GM18499 (cell line): ENCODE measurements at regions not wholly inside any gene's neighbourhood (a gene's known extent, or its start where the extent isn't known, plus 50 kb on each side); places are given as distances from the start of the nearest gene placed in this dataset.
"Not testable (repeated sequence)": the region's sequence is repeated elsewhere in the genome, so short reads cannot be mapped to it uniquely, and the experiment has no call there.

Experiments
- ATAC-seq: cut with Tn5 transposase; IDR thresholded peaks from one replicate; pipeline ENCODE4 v1.9.1; 2021; ENCODE audit warnings: moderate number of reproducible peaks; ENCODE audit not compliant: insufficient read depth, unreplicated experiment

DNA sequence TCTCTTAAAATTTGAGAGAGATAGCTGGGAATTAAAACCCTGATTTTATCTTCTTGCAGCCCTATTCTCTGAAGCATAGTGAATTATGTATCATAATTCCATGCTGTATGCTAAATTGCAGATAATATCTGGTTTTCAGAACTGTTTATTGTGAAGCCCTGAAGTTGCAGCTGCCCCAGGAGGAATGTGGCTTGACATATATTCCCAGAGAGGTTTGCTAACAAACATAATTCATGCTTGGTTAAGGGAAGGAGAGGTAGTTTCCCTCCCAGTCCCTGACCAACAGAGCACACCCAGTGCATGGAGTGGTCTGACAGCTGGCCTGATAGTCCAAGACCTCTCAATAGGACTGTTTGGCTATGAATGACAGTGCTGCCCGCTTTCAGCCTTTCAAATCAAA is 500.6 kb upstream of the MIR17HG start:
- no peak for ATAC-seq

DNA sequence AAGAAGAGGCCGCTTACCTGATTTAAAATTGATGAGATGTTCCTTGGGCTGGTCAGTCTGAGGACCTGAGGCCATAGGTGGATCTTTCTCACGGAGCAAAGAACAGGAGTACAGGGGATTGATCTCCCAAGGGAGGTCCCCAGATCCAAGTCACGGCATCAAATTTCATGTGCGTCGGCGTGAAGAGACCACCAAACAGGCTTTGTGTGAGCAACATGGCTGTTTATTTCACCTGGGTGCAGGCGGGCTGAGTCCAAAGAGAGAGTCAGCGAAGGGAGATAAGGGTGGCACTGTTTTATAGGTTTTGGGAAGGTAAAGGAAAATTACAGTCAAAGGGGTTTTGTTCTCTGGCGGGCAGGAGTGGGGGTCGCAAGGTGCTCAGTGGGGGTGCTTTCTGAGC is 493.8 kb upstream of the MIR17HG start:
- ATAC-seq = not testable (repeated sequence)

DNA sequence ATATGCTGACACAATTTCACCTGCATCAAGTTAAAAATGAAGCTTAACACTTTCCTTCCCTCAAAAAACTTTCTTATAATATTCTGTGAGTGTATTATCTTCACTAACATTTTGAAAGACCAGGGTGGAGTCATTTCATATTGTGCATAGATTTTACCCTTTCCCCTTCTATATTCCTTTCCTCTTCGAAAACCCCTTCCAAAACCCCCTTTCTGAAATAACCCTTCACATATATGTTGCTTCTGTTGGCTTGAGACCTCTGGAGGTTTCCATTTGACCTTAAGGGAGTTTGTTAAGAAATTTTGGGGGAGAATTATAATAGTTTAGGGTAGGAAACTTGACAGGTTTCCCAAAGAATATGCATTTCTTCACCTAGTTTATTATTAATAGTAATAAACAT is 489.6 kb upstream of the MIR17HG start:
- ATAC-seq = no peak

DNA sequence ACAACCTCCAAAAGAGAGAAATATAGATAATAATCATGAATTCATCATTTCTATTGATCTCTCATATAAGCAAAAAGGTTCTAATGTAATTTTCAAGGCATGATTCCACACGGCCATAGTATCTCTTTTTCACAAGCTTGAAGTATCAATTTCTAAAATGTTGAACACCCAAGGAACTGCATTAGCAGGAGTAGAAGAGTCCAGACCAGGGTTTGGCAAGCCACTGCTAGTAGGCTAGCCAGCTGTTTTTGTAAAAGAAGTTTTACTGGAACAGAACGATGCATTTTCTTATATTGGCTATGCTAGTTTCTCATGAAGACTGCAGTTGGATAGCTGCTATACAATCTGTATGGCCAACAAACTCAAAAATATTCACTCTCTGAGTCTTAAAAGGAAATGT is 481.5 kb upstream of the MIR17HG start:
- ATAC-seq = no peak

DNA sequence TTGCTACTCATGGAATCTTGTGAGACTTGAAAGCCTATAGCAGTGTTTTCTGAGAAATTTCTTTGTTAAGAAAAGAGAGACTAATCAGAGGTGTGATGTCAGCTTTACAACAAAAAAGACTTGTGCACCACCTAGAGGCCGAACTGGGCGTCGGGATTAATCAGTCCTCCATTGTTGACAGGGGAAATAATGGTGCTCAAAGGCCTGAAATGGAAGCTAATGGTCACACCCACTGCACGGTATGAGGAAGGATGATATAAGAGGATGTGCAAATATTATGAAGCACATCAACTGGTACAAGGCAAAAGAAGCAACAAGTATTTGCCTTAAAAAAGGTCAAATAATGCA is 480.2 kb upstream of the MIR17HG start:
- ATAC-seq = peak; percentile 83

DNA sequence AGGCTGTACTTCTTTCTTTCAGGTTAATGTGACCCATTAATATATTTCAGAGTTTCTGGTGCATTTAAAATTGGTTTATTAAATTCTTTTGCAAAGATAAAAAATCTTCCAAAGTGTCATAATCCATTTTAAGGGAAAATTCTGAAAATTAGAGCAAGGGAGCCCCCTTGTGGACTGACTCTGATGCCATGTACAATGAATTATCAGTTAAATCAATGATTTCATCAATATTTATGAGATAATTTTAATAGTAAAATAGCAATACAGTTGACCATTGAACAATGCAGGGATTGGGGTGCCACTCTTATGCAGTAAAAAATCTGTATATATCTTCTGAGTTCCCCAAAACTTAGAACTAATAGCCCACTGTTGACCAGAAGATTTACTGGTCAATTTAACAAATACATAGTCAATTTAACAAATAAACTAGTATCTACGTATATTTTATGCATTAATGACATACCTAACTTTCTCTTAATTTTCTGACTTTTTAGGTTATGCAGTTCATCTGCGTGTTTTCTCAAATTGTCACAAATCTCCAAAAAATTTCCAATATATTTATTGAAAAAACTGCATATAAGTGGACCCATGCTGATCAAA is 479.1 kb upstream of the MIR17HG start:
- ATAC-seq = no peak

DNA sequence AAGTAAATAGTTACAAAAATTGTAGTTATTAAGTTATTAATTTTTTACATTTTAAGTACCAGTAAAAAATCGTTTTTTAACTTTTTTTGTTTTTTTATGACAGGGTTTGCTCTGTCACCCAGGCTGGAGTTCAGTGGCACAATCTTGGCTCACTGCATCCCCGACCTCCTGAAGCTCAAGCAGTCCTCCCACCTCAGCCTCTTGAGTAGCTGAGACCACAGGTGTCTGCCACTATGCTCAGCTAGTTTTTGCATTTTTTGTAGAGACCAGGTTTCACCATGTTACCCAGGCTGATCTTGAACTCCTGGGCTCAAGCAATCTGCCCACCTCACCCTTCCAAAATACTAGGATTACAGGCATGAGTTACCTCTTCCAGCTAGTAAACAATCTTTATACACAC is 477.9 kb upstream of the MIR17HG start:
- ATAC-seq = no peak

DNA sequence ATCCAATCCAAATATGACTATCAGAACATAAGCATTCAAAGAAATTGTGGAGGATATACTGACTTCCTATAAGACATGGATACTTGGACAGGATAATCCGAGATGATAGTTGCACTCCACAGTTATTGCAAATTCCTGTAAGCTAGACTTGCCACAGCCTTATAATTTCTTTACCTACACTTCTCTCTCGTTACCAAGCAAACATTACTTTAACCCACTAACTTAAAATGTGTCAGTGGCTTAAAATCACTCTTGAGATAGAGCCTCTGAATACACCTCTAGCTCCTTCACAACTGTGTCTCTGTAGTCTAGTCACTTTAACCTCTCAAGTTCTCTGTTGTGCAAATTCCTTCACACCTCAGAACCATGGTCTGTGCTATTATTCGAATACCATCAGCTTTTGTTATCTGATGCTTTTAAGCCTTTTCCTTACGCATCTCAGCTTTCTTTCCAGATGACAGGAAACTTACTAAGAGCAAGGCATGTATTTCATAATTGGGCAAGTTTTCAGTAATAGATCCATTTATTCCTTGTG is 474.9 kb upstream of the MIR17HG start:
- ATAC-seq = no peak

DNA sequence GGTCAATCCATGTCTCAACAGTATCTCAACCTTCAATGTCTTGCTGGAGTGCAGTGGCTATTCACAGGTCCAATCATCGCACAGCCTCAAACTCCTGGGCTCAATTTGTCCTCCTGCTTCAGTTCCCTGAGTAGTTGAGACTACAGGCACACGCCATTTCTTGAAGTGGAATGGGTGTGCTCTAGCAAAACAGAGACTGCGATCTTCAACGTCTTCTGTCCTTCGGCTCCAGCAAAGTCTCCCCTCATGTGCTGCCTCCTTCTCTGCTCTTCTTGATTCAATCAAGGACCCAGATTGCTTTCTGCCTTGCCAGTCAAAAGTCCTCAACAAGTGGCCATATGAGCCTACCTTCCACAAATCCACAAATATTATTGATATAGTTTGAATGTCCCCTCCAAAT is 466.7 kb upstream of the MIR17HG start:
- no peak for ATAC-seq

DNA sequence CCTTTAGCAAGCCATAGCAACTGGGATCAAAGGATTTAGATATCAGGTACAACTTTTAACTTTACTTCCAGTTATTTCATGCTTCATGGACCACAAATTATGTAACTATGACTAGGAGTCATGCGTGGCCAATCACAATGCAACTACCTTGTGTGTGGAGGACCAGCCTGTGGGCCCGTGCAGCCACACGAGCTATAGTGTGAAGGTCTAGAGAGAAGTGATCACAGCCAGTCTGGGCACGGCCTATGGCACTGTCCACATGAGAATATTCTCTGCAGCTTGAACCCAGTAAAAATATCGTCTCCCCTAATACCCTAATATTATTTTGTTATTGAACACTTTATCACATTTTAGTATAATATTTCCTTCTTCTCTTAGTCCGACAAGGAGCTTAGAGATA is 464.9 kb upstream of the MIR17HG start:
- no peak for ATAC-seq

DNA sequence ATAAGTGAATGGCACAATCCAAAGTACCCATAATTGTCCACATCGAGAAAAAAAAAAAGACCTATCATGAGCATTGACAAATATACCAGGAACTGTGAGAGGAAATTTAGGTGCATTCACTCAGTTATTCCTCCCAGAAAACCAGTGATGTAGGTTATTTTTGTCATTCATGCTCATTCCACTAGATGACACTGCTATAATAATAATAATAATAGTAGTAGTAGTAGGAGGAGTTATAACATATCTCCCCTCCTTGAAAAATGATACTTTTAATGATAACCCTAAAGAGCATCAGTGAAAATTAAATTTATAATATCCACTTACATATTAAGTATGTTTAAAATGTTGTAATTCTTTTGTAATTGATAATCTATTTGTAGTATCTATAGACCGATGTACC is 463.9 kb upstream of the MIR17HG start:
- no peak for ATAC-seq

DNA sequence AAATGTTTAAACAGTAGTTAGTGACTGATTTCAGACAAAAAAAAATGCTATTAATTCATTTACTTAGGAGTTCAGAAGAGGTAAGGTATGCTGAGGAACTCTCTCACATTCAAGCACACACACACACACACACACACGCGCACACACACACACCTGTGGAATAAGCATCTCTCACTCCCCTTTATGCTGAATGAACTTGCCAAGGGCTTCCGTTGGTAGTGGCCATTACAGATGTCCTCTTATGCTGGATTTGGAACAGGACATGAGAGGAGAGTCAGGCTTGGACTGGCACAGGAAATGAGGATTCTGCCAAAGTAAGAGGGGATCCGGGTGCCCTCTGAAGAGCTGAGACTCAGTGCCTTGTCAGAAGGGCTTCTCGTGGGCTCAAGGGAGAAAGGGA is 463.4 kb upstream of the MIR17HG start:
- ATAC-seq = no peak

DNA sequence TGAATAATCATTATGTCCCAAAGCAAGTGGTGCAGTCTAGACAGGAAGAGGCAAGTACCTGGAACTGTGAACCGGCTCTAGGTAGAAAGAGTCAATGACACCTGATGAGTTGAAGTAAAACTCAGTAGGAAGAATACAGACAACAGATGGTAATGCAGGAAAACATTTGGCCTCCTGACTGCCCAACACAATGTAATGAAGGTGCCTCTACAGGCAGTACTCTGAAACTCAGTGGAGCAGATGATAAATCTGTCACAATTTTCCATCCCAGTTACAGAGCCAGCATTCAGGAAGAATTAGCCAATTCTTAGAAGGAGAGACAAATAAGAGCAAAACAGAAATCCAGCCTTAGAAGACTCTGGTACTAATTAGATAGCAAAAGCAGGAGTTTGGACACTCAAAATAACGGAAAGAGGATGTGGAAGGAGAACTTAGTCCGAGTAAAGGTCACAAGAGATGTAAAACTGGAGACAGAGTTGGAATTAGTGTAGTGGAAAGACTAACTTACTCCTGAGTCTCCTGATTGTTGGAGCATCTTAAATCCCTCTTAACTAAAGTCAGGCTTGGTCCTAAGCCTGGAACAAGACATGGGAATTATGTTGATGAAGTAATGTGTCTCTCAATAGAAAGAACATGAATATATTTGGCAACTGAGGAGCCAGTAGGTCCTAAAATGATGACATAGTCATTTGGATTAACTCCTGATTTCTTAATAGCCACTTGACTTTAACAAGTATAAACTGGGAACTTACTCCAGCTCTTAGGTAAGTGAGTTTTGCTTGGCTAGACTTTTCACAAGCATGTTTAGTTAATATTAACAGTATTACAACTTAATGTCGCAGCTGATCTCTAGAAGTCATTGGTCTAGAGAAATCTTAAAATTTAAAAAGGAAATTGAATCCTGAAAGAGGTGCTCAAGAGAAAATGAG is 457.3 kb upstream of the MIR17HG start:
- ATAC-seq = no peak

DNA sequence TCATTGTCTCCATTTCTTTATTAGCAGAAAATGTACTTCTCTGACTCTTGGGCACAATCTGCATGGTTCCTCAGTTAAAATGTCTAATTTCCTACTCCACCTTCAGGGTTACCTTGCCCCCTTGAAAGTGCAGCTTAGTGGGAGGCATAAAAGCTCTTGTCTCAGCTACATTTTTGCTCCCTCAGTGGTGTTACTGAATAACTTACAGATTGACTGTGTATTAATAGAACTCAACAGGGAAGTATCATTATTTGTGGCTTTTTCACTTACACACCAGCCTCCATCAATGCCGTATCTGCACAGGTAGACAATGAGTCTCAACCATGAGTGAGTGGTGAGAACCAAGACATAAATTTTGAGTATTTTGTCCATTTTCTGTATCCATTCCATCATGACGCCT is 456.2 kb upstream of the MIR17HG start:
- ATAC-seq = no peak

DNA sequence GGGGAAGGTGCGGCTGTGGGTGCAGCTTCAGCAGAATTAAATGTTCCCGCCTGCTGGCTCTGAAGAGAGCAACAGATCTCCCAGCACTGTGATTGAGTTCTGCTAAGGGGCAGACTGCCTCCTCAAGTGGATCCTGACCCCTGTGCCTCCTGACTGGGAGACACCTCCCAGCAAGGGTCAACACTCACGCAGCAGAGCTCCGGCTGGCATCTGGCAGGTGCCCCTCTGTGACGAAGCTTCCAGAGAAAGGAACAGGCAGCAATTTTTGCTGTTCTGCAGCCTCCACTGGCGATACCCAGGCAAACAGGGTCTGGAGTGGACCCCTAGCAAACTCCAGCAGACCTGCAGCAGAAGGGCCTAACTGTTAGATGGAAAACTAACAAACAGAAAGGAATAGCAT is 454.3 kb upstream of the MIR17HG start:
- not testable (repeated sequence) for ATAC-seq

DNA sequence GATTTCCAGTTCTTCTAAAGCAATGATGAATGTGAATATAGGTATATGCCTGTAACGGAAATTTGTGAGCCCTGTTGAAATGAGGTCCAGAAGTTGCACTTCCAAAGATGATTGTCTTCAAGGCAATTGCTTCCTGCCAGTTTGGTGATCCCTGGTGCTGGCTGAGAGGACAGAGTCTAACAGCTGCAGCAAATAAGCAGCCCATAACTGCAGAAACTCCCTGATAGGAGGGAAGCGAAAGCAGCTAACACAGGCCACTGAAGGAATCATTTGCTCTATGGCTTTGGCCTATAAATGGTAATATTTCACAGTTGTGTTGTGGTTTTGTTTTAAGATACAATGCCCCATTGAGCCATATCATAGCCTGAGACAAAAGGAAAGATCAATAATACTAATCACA is 451.5 kb upstream of the MIR17HG start:
- ATAC-seq = no peak

DNA sequence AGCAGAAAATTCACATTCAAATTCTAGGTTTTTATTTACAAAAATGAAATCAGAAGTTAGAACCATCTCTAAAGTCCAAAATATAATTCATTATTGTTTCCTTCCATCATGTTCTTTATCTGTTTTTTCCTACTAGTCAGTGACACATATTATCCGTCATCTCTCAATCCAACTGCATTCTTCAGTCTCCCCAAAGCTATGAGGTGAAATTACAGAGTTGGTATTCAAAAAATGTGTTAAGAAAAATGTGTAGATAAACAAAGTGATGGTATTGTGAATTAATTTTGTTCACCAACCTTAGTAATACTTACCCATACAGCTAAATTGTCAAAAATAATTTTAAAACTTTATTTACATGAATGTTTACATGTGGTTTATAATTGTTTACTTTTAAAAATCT is 448.7 kb upstream of the MIR17HG start:
- ATAC-seq = no peak

DNA sequence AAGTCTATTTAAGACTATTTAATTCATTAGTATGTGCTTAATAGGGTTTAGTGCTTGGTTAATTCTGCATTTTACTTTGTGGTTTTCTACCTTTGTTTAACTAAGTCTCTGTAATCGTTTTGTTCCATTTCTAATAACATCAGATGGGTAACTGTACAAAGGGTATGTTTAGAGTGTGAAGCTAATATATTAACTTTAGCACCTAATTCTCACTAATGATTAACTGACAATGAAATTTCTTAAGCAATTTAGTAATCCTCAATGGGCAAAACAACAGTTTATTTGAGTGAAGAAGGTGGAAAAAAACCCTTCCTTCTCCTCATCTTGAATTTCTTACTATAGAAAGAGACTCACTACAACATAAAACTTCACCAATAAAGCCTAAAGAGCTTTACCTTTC is 448.1 kb upstream of the MIR17HG start:
- ATAC-seq = no peak

DNA sequence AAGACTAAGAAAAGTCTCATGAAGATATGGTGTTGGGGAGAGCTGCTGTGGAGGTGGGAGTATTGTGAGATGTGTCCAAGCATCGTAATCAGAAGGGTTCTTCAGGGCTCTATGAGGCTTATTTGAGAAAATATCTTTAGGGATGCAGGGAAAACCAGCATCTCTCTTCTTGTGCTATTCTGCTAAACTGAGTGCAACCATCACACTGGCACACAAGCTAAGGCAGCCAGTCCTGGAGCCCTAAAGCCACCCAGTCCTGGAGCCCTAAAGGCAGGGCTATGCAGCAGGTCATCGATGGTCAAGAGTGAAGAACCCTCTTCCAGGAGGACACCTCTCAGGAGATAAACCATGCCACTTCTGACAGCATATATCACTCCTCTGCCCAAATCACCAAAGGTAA is 445.2 kb upstream of the MIR17HG start:
- ATAC-seq = no peak

DNA sequence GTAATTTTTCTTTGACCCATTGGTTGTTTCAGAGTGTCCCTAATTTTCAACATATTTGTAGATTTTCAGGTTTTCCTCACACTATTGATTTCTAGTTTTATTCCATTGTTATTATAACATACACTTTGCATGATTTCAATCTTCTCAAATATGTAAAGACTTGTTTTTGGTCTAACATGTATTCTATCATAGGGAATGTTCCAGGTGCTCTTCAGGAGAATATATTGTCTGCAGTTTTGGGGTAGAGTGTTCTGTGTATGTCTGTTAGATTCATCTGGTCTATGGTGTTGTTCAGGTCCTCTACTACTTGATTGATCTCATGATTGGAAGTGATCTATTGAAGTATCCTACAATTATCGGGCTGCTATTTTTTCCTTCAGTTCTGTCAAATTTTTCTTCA is 440.9 kb upstream of the MIR17HG start:
- ATAC-seq = no peak

DNA sequence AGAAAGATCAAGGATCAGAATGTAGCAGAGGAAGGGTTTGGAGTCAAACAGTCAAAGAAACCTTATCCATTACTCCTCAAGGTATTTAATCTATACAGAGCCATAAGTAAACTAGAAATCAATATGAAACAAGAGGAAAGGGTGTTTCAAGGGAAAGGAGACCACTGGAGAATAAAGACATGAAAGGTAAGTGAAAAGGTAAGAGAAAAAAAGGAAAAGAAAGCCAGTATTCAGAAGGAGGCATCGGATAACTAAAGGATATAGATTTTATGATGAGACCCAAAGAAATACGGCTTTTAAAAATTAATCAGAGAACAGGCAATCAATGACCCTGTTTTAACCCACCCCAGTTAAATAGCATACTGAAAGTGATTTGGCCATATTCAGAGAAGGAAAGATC is 438.7 kb upstream of the MIR17HG start:
- ATAC-seq = no peak
